Spleen (tissue), 11 donors: ENCODE measurements at regions not wholly inside any gene's neighbourhood (a gene's known extent, or its start where the extent isn't known, plus 50 kb on each side); places are given as distances from the start of the nearest gene placed in this dataset.
"Not testable (repeated sequence)": the region's sequence is repeated elsewhere in the genome, so short reads cannot be mapped to it uniquely, and the experiment has no call there.

Experiments used
- DNase-seq: peaks from one replicate; pipeline ENCODE4 v3.0.0-alpha.2; 2020
- H3K27ac ChIP-seq, 8 donors: fragments of 200-600 bp; sonication (generic) in 7 of 8; 1 replicate in 4 of 8; 2 replicates in 4 of 8; pipeline versions ENCODE4 v1.5.0 to v1.8.0; 2016 to 2021; ENCODE audit warnings: inconsistent platforms in 4 of 8, mild to moderate bottlenecking in 4 of 8, moderate library complexity in 1 of 8
- H3K27me3 ChIP-seq, 7 donors: fragments of 200-600 bp; sonication (generic) in 6 of 7; replicated peaks in 1 of 7; 1 replicate in 4 of 7; 2 replicates in 3 of 7; pipeline versions ENCODE4 v1.5.0 to v1.8.0; 2016 to 2021; ENCODE audit warnings: inconsistent platforms in 3 of 7, mild to moderate bottlenecking in 1 of 7
- H3K36me3 ChIP-seq, 6 donors: fragments of 200-600 bp; sonication (generic) in 5 of 6; 1 replicate in 4 of 6; 2 replicates in 2 of 6; pipeline versions ENCODE4 v1.5.0 to v1.8.0; 2016 to 2021; ENCODE audit warnings: inconsistent platforms in 2 of 6
- H3K4me1 ChIP-seq, 6 donors: fragments of 200-600 bp; sonication (generic) in 5 of 6; 1 replicate in 3 of 6; 2 replicates in 3 of 6; pipeline versions ENCODE4 v1.5.0 to v1.8.0; 2016 to 2021; ENCODE audit warnings: inconsistent platforms in 3 of 6
- H3K4me3 ChIP-seq, 8 donors: fragments of 200-600 bp; sonication (generic) in 7 of 8; 1 replicate in 4 of 8; 2 replicates in 4 of 8; pipeline versions ENCODE4 v1.5.0 to v1.8.0; 2016 to 2021; ENCODE audit warnings: inconsistent platforms in 4 of 8, mild to moderate bottlenecking in 4 of 8, moderate library complexity in 2 of 8
- H3K9me3 ChIP-seq, 8 donors: fragments of 200-600 bp; sonication (generic) in 7 of 8; 1 replicate in 4 of 8; 2 replicates in 4 of 8; pipeline versions ENCODE4 v1.5.0 to v1.8.0; 2016 to 2021; ENCODE audit warnings: inconsistent platforms in 4 of 8
- CTCF ChIP-seq, 11 experiments: fragments of 200-600 bp in 7 of 11; fragments of 450-650 bp in 4 of 11; sonication (generic) in 4 of 11; IDR thresholded peaks in 8 of 11; conservative IDR thresholded peaks in 3 of 11; 1 replicate in 7 of 11; 2 replicates in 4 of 11; pipeline versions ENCODE4 v1.4.0 to v1.8.0; 2016 to 2021; ENCODE audit warnings: antibody characterized with exemption in 11 of 11, inconsistent platforms in 4 of 11, mild to moderate bottlenecking in 1 of 11
- POLR2A ChIP-seq, 3 donors: fragments of 450-650 bp; IDR thresholded peaks; one replicate each; pipeline ENCODE4 v1.5.1; 2017; ENCODE audit warnings: antibody characterized with exemption in 3 of 3, mild to moderate bottlenecking in 1 of 3
- POLR2AphosphoS5 ChIP-seq, 3 donors: sonication (generic); formaldehyde crosslinking; IDR thresholded peaks; one replicate each; pipeline ENCODE4 v1.5.1; 2017; ENCODE audit warnings: antibody characterized with exemption in 3 of 3
- WGBS, 5 donors: extraction: QIAGEN DNeasy Blood & Tissue Kit in 3 of 5; methylation state at CpG; one replicate each; pipeline versions ENCODE4 v1.1.5 to v1.1.7; 2013 to 2018; 5-methylcytosine and 5-hydroxymethylcytosine counted together
- intact Hi-C: fragments of 100-400 bp; cut with DNase I; formaldehyde crosslinking; loops from one replicate; pipeline ENCODE4 v1.15.0; 2023; ENCODE audit warnings: low total_unique reads
- donor health status: healthy with polysubstance abuse.
- donor health status: DM: no; HTN: no; CAD: no; lungs with moderate emphysema.
- donor health status: DM: no; HTN: no; CAD: no.
- donor health status: Bipolar disorder and iron deficiency.
- donor health status: healthy.
- donor health status: DM: no; HTN: no; CAD: no.
- donor health status: DM: yes; HTN: yes; CAD: no.

GRCh38 chr13:81872581-81872980, 1531.7 kb upstream of the SPRY2 start:
- 2 to 8% (median 5%) methylated on average over 3 of the region's 3 CpGs for WGBS, 5 donors
- no peak for DNase-seq

DNA sequence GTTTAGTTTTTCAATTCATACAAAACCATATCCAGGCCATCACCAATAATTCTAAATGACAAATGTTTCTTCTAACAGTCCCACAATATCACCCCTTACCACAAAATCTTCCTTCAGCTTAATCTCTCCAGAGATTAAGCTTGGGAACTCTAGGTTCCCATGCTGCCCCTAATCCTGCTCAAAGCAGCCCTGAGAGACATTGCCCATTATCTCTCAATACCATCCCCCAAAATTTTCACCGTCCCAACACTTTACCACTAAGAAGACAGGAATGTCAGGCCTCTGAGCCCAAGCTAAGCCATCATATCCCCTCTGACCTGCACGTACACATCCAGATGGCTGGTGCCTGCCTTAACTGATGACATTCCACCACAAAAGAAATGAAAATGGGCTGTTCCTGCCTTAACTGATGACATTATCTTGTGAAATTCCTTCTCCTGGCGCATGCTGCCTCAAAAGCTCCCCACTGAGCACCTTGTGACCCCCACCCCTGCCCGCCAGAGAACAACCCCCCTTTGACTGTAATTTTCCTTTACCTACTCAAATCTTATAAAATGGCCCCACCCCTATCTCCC, 1530.9 kb upstream of the SPRY2 start:
- H3K27ac ChIP-seq, DNase-seq, intact Hi-C loops, H3K4me3 ChIP-seq, H3K27me3 ChIP-seq, H3K36me3 ChIP-seq, H3K4me1 ChIP-seq, H3K9me3 ChIP-seq: not testable (repeated sequence)
- 61 to 70% (median 66%) methylated on average over 4 of the region's 4 CpGs for WGBS, 5 donors

More at GRCh38 chr13:81872581-81872980, 1531.7 kb upstream of the SPRY2 start:
- Histone ChIP-seq H3K27me3 (no peaks in the 10 kb centered on the region), H3K4me1 (no peaks in the 10 kb centered on the region), H3K36me3 (no peaks in the 10 kb centered on the region), H3K27ac (no peak overlapping the region), H3K9me3 (peaks cover 0 to 3% (median 0%) of the 10 kb centered on the region in 8 donors), H3K4me3 (no peak overlapping the region)
- intact Hi-C loops = no loop called here
- TF ChIP-seq POLR2A (IDR thresholded peaks at IDR 0.05) = no peak
- TF ChIP-seq CTCF (IDR thresholded peaks at IDR 0.05 in 8 of 11, conservative IDR thresholded peaks at IDR 0.05 in 3 of 11) = no peak
- TF ChIP-seq POLR2AphosphoS5 (IDR thresholded peaks at IDR 0.05) = no peak

- intact Hi-C loops = no loop called here
- Histone ChIP-seq H3K27ac (no peak overlapping the region), H3K4me3 (no peak overlapping the region), H3K9me3 (peaks cover 0 to 5% (median 0%) of the 10 kb centered on the region in 8 donors), H3K36me3 (no peaks in the 10 kb centered on the region), H3K4me1 (no peaks in the 10 kb centered on the region), H3K27me3 (no peaks in the 10 kb centered on the region)
- TF ChIP-seq POLR2A (IDR thresholded peaks at IDR 0.05) (no peak), CTCF (IDR thresholded peaks at IDR 0.05 in 8 of 11, conservative IDR thresholded peaks at IDR 0.05 in 3 of 11) (no peak), POLR2AphosphoS5 (IDR thresholded peaks at IDR 0.05) (no peak)
- DNase-seq = no peak
Measured at GRCh38 chr13:81848291-81848690, 1507.4 kb upstream of the SPRY2 start.

- TF ChIP-seq POLR2A (IDR thresholded peaks at IDR 0.05) (no peak), CTCF (IDR thresholded peaks at IDR 0.05 in 8 of 11, conservative IDR thresholded peaks at IDR 0.05 in 3 of 11) (no peak), POLR2AphosphoS5 (IDR thresholded peaks at IDR 0.05) (no peak)
- Histone ChIP-seq H3K27ac (no peak overlapping the region), H3K27me3 (no peaks in the 10 kb centered on the region), H3K4me3 (no peak overlapping the region), H3K4me1 (no peaks in the 10 kb centered on the region), H3K36me3 (no peaks in the 10 kb centered on the region), H3K9me3 (peaks cover 0 to 5% (median 0%) of the 10 kb centered on the region in 8 donors)
- 78 to 92% (median 83%) methylated on average over 2 of the region's 2 CpGs for WGBS, 5 donors
- intact Hi-C loops = no loop called here
- no peak for DNase-seq
Measured at GRCh38 chr13:81846771-81847170, 1505.8 kb upstream of the SPRY2 start.

DNA sequence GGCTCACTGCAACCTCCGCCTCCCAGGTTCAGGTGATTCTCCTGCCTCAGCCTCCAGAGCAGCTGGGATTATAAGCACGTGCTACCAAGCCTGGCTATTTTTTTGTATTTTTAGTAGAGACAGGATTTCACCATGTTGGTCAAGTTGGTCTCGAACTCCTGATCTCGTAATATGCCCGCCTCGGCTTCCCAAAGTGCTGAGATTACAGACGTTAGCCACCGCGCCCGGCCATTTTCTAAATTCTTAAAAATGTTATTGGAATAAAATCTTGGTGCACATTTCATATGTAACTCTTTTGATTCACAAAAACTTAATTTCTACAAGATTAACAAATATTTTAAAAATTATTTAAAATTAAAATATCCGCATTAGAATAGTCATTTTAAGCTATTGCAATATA, 1480.3 kb upstream of the SPRY2 start:
- H3K4me3 ChIP-seq = no peak overlapping the region
- 88 to 94% (median 91%) methylated on average over 11 of the region's 11 CpGs for WGBS, 5 donors
- H3K36me3 ChIP-seq = no peaks in the 10 kb centered on the region
- TF ChIP-seq POLR2A (IDR thresholded peaks at IDR 0.05) (no peak), CTCF (IDR thresholded peaks at IDR 0.05 in 8 of 11, conservative IDR thresholded peaks at IDR 0.05 in 3 of 11) (no peak), POLR2AphosphoS5 (IDR thresholded peaks at IDR 0.05) (no peak)
- no peaks in the 10 kb centered on the region for H3K27me3 ChIP-seq
- no peak for DNase-seq
- no peak overlapping the region for H3K27ac ChIP-seq
- intact Hi-C loops = no loop called here
- H3K4me1 ChIP-seq = no peaks in the 10 kb centered on the region
- peaks cover 0 to 21% (median 13%) of the 10 kb centered on the region in 8 donors for H3K9me3 ChIP-seq
